ENCODE measurements at regions not wholly inside any gene's neighbourhood (a gene's known extent, or its start where the extent isn't known, plus 50 kb on each side); places are given as distances from the start of the nearest gene placed in this dataset.

DNA sequence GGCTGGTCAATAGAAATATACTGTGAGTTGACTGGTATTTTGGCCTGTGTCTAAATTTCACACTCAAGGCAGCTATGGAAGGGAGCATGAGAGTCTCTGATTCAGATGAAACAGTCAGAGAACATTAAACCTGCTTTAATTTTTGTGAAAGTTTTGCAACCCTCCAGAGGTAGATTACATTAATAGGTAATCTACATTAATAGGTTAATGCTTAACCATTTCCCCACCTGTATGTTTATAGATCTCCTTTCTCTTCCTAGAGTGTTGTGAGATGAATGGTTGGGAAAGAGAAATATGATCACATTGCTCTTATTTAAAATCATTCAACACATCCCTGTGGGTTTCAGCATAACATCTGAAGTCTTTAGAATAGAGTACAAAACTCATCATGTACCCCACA, 586.9 kb upstream of the DPPA4 start:
- TF ChIP-seq POLR2AphosphoS5 (IDR thresholded peaks at IDR 0.05; ENCODE audit: low read depth): no peak
- no peaks in the 10 kb centered on the region for H3K27me3 ChIP-seq (ENCODE audit: insufficient read depth, poor library complexity, severe bottlenecking)
- DNase-seq (ENCODE audit: low read depth in 1 of 2, low spot score in 1 of 2): no peak
- no peak overlapping the region for H3K4me3 ChIP-seq (replicated peaks; ENCODE audit: insufficient read depth, low read length)
- no peak overlapping the region for H3K27ac ChIP-seq (replicated peaks)

DNA sequence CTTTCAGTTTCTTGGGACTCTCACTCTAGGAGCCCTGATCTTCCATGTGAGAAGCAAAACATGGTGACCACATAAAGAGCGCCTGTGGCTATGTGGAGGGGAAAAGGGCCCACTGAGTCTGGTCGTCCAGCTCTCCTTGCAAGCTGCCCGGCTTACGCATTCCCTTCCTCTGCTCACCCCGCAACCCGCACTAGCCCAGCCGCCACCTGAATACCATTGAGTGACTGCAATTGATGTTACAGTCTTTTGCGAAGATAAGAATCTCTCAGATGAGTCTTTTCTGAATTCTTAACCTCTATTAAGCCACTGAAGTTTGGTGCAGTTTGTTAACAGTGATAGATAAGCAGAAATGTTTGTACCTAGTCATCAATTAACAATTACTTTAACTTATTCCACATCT, 589.0 kb upstream of the DPPA4 start:
- DNase-seq (ENCODE audit: low read depth in 1 of 2, low spot score in 1 of 2): no peak
- Histone ChIP-seq H3K27me3 (ENCODE audit: insufficient read depth, poor library complexity, severe bottlenecking) (no peaks in the 10 kb centered on the region), H3K4me3 (replicated peaks; ENCODE audit: insufficient read depth, low read length) (no peak overlapping the region), H3K27ac (replicated peaks) (no peak overlapping the region)
- TF ChIP-seq GABPA (IDR thresholded peaks at IDR 0.05; ENCODE audit: low read depth) (no peak), SPI1 (IDR thresholded peaks at IDR 0.05; ENCODE audit: borderline replicate concordance, low read depth) (no peak), POLR2AphosphoS5 (IDR thresholded peaks at IDR 0.05; ENCODE audit: low read depth) (no peak)
- TF ChIP-seq, protein P1, sequence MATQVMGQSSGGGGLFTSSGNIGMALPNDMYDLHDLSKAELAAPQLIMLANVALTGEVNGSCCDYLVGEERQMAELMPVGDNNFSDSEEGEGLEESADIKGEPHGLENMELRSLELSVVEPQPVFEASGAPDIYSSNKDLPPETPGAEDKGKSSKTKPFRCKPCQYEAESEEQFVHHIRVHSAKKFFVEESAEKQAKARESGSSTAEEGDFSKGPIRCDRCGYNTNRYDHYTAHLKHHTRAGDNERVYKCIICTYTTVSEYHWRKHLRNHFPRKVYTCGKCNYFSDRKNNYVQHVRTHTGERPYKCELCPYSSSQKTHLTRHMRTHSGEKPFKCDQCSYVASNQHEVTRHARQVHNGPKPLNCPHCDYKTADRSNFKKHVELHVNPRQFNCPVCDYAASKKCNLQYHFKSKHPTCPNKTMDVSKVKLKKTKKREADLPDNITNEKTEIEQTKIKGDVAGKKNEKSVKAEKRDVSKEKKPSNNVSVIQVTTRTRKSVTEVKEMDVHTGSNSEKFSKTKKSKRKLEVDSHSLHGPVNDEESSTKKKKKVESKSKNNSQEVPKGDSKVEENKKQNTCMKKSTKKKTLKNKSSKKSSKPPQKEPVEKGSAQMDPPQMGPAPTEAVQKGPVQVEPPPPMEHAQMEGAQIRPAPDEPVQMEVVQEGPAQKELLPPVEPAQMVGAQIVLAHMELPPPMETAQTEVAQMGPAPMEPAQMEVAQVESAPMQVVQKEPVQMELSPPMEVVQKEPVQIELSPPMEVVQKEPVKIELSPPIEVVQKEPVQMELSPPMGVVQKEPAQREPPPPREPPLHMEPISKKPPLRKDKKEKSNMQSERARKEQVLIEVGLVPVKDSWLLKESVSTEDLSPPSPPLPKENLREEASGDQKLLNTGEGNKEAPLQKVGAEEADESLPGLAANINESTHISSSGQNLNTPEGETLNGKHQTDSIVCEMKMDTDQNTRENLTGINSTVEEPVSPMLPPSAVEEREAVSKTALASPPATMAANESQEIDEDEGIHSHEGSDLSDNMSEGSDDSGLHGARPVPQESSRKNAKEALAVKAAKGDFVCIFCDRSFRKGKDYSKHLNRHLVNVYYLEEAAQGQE (IDR thresholded peaks at IDR 0.05; ENCODE audit: insufficient replicate concordance, low read depth): no peak
- TF ChIP-seq, protein P2, sequence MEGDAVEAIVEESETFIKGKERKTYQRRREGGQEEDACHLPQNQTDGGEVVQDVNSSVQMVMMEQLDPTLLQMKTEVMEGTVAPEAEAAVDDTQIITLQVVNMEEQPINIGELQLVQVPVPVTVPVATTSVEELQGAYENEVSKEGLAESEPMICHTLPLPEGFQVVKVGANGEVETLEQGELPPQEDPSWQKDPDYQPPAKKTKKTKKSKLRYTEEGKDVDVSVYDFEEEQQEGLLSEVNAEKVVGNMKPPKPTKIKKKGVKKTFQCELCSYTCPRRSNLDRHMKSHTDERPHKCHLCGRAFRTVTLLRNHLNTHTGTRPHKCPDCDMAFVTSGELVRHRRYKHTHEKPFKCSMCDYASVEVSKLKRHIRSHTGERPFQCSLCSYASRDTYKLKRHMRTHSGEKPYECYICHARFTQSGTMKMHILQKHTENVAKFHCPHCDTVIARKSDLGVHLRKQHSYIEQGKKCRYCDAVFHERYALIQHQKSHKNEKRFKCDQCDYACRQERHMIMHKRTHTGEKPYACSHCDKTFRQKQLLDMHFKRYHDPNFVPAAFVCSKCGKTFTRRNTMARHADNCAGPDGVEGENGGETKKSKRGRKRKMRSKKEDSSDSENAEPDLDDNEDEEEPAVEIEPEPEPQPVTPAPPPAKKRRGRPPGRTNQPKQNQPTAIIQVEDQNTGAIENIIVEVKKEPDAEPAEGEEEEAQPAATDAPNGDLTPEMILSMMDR (IDR thresholded peaks at IDR 0.05; ENCODE audit: insufficient read depth, low read length): no peak

DNA sequence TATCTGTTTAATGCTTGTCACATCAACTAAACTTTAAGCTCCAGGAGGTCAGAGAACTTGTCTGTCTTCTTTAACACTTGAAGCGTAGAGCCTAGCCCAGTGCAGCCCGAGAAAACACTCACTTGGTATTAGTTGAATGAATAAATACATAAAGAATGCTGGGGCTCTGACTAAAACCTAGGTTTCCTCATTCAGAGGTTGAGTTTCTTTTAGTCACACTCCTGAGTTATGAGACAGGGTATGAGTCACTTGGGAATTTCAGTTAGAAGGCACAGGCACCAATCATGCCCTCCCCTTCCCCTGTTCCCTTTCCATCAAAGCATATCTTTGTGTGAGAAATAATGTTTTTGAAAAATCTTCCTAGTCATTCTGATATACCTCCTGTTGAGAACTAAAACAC, 589.8 kb upstream of the DPPA4 start:
- DNase-seq (ENCODE audit: low read depth in 1 of 2, low spot score in 1 of 2): no peak
- H3K4me3 ChIP-seq (replicated peaks; ENCODE audit: insufficient read depth, low read length): no peak overlapping the region
- no peak overlapping the region for H3K27ac ChIP-seq (replicated peaks)
- TF ChIP-seq SPI1 (IDR thresholded peaks at IDR 0.05; ENCODE audit: borderline replicate concordance, low read depth): no peak
- TF ChIP-seq, protein P2 (IDR thresholded peaks at IDR 0.05; ENCODE audit: insufficient read depth, low read length): no peak
- TF ChIP-seq POLR2AphosphoS5 (IDR thresholded peaks at IDR 0.05; ENCODE audit: low read depth): no peak
- no peak for TF ChIP-seq GABPA (IDR thresholded peaks at IDR 0.05; ENCODE audit: low read depth)
- TF ChIP-seq, protein P1 (IDR thresholded peaks at IDR 0.05; ENCODE audit: insufficient replicate concordance, low read depth): no peak
- H3K27me3 ChIP-seq (ENCODE audit: insufficient read depth, poor library complexity, severe bottlenecking): no peaks in the 10 kb centered on the region

DNA sequence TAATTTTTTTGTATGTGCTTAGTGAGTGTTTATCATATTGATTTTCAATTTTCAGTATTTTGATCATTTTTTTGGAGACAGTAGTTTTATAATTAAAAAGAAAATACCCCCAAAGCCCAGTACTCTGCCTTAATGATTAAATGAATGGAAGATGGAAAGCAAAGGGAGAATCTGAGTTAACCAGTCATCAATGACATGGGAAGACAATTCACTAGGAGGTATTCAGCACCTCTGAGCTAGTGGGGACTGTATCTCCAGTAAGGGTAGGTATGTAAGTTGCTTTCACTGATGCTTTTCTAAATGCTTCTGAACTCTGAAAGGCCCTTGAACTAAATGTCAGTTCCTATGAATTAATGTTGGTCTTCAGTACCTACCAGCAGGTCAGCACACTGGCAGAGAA, 590.4 kb upstream of the DPPA4 start:
- H3K4me3 ChIP-seq (replicated peaks; ENCODE audit: insufficient read depth, low read length): no peak overlapping the region
- no peak for TF ChIP-seq POLR2AphosphoS5 (IDR thresholded peaks at IDR 0.05; ENCODE audit: low read depth)
- no peak for TF ChIP-seq SPI1 (IDR thresholded peaks at IDR 0.05; ENCODE audit: borderline replicate concordance, low read depth)
- TF ChIP-seq, protein P1 (IDR thresholded peaks at IDR 0.05; ENCODE audit: insufficient replicate concordance, low read depth): no peak
- TF ChIP-seq, protein P2 (IDR thresholded peaks at IDR 0.05; ENCODE audit: insufficient read depth, low read length): no peak
- TF ChIP-seq GABPA (IDR thresholded peaks at IDR 0.05; ENCODE audit: low read depth): no peak
- no peak for DNase-seq (ENCODE audit: low read depth in 1 of 2, low spot score in 1 of 2)
- no peaks in the 10 kb centered on the region for H3K27me3 ChIP-seq (ENCODE audit: insufficient read depth, poor library complexity, severe bottlenecking)
- H3K27ac ChIP-seq (replicated peaks): no peak overlapping the region
